GM12875 (cell line): ENCODE measurements at regions not wholly inside any gene's neighbourhood (a gene's known extent, or its start where the extent isn't known, plus 50 kb on each side); places are given as distances from the start of the nearest gene placed in this dataset.

Experiments
- H3K4me3 ChIP-seq: one replicate; pipeline ENCODE4 v1.5.1; 2011; ENCODE audit warnings: low read depth, low read length, control low read depth
- TF ChIP-seq, protein P1 (sequence below): IDR thresholded peaks from 2 replicates; pipeline ENCODE4 v1.5.1; 2011; ENCODE audit warnings: low read depth, mild to moderate bottlenecking, control low read depth, inconsistent platforms, low read length, moderate library complexity, borderline replicate concordance; ENCODE audit not compliant: insufficient read depth

DNA sequence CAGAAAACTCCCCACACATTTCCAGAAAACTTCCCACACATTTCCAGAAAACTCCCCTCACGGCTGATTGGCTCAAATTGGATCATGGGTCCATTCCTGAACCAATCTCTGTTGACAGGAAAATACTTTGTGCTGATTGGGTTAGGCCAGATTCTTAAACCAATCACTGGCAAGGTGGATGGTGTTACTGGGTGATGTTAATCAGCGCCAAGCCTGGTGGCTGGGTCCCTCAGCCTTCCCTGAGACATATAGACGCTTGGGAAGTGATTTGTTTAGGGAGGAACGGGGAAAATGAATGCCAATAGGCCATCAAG is 199.4 kb upstream of the UBE2E2 start:
- H3K4me3 ChIP-seq, result no peak overlapping the region
- TF ChIP-seq, protein P1, sequence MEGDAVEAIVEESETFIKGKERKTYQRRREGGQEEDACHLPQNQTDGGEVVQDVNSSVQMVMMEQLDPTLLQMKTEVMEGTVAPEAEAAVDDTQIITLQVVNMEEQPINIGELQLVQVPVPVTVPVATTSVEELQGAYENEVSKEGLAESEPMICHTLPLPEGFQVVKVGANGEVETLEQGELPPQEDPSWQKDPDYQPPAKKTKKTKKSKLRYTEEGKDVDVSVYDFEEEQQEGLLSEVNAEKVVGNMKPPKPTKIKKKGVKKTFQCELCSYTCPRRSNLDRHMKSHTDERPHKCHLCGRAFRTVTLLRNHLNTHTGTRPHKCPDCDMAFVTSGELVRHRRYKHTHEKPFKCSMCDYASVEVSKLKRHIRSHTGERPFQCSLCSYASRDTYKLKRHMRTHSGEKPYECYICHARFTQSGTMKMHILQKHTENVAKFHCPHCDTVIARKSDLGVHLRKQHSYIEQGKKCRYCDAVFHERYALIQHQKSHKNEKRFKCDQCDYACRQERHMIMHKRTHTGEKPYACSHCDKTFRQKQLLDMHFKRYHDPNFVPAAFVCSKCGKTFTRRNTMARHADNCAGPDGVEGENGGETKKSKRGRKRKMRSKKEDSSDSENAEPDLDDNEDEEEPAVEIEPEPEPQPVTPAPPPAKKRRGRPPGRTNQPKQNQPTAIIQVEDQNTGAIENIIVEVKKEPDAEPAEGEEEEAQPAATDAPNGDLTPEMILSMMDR, result no peak

DNA sequence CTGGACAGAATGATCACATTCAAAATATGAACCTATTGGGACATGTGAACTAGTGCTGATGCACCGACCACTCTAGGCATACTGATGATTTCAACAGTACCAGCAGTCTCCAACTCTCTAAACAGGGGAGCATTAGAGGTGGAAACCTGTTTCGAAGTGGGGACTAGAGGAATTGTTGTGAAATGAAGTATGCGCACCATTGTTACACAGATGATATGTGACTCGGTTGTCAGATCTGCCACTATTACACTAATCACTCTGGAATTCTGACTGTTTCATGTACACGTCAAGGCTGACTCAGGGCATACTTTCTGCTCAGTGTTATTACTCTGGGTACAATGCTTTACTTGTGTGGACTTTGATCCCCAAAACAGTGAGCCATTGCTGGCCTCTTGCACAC is 198.2 kb upstream of the UBE2E2 start:
- H3K4me3 ChIP-seq, result no peak overlapping the region
- TF ChIP-seq, protein P1, result no peak

DNA sequence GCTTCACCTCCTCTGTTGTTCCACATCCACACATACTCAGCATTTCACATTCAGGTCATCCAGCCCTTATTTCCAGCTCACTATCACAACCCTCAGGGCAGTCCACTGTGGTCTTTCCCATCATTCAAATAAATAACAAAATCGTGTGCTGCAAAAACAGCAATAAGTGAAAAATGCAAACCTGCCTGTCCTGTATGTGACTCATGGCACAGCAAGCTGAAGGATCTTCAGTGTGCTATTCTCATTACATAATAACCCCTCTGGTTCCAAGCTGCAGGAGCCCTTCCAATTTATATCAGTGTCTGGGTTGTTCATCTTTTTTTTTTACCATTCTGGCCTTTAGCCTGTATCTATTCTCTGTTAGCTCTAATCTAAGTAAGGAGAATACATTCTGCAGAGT is 185.3 kb upstream of the UBE2E2 start:
- H3K4me3 ChIP-seq, result no peak overlapping the region
- TF ChIP-seq, protein P1, result no peak

DNA sequence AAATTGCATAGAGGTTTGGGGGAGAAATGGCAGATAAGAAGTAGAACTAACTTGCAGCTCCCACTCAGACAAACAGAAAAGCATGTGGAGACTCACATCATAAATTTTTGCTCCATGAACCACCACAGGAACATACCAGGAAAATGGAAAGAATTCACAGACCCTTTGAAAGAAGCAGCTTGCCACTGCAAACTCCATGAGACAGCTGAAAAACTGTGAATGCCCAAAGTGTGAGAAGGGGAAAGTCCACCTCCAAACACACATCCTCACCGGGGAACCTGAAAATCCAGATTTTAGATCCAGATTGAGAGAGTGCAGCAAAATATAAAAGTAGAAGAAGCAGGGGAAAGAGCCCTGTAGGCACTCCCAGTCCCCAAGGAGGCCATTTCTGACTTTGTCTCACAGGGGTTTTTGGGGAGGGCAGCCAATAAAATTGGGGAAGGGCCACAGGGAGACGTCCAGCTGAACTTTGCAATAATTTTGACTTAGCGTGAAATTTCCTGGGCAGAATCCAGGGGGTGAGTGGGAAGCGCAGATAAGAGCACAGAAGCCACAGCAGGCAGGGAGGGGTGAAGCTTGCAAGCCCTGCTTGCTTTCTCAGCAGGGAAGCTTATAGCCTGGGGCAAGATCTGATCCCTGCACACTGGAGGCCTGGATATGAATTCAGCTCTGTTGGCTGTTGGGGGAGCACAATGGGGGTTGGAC is 183.4 kb upstream of the UBE2E2 start:
- TF ChIP-seq, protein P1, result no peak
- H3K4me3 ChIP-seq, result no peak overlapping the region

DNA sequence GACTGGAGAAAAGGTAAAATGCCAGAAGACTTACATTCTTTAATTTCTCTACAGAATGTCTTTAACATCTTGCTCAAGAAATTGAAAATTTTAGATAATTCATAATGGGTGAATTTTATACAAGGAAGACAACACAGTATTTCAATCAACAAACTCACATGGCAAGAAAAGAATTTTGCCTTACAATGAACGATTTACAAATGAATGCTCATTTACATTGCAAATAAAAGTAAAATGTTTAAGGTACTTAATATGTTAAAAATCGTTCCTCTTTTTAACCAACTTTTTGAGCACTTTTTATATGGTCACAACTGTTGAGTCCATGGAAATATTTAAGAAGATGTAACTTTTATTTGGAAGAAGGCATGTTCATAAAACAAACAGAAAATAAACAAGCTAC is 174.8 kb upstream of the UBE2E2 start:
- TF ChIP-seq, protein P1, result no peak
- H3K4me3 ChIP-seq, result no peak overlapping the region

DNA sequence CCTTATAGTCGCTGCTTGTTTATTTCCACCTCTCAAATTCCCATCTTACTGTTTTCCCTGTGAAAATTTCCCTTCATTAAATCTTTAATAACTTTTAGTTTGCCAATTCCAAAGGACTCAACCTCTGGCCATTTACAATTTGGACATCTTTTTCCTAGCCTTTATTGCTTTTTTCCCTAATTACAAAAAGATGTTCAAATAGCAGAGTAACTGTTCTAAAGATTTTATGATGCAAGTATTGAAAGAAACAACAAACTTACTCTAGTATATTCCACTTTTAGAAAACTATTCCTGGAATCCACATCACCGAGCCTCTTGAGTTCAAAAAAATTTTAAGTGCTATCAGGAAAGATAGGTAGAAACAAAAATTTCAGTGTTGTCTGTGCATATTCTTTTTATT is 174.1 kb upstream of the UBE2E2 start:
- TF ChIP-seq, protein P1, result no peak
- H3K4me3 ChIP-seq, result no peak overlapping the region

DNA sequence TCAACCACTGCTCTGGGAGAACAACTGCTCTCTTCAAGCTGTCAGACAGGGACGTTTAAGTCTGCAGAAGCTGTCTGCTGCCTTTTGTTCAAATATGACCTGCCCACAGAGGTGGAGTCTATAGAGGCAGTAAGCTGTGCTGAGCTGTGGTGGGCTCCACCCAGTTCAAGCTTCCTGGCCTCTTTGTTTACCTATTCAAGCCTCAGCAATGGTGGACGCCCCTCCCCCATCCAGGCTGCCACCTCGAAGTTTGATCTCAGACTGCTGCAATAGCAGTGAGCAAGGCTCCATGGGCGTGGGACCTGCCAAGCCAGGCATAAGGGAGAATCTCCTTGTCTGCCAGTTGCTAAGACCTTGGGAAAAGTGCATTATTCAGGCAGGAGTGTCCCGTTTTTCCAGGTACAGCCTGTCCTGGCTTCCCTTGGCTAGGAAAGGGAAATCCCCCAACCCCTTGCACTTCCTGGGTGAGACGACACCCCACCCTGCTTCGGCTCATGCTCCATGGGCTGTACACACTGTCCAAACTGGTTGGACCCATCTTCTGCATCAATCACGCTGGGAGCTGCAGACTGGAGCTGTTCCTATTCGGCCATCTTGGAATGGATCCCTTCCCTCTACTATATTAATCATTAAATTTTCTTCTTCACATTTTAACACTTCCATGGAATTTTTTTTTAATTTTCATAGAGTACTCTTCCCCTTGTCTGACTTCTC is 167.0 kb upstream of the UBE2E2 start:
- TF ChIP-seq, protein P1, result no peak

More for the DNA sequence above, 167.0 kb upstream of the UBE2E2 start:
- H3K4me3 ChIP-seq, result no peak overlapping the region
